Activated CD4-positive, alpha-beta T cell treated with anti-CD3 and anti-CD28 coated beads for 48 hours (primary cell): ENCODE measurements at regions not wholly inside any gene's neighbourhood (a gene's known extent, or its start where the extent isn't known, plus 50 kb on each side); places are given as distances from the start of the nearest gene placed in this dataset.

Experiments used
- DNase-seq: peaks from one replicate; pipeline ENCODE4 v3.0.0-alpha.2; 2020

DNA sequence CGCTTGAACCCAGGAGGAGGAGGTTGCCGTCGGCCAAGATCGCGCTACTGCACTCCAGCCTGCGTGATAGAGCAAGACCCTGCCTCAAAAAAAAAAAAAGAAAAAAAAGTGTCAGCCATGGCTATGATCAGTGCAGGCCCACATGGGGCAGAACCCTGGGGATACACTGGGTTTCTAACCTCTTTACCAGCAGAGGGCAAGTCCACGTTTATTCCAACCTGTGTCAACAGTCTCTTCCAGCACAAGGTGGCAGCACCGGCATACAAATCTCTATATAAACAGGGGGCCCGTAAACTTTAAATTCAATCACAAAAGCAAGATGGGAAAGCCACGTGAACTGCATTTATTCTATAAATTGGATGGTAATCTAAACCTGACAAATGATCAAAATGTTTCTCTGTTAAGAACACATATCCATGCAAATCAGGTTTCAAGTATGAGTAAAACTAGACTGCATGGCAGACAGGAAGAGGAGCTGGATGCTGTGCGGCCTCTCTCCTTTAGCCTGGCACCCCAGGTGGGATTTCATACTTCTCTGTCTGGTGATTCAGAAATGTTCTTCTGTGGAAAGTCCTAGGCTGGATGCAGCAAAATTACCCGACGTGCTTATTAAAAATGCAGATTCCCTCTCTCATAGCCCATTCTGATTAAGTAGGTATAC lies 60.0 kb upstream of the STEAP1B start:
- peak; percentile 74 for DNase-seq

DNA sequence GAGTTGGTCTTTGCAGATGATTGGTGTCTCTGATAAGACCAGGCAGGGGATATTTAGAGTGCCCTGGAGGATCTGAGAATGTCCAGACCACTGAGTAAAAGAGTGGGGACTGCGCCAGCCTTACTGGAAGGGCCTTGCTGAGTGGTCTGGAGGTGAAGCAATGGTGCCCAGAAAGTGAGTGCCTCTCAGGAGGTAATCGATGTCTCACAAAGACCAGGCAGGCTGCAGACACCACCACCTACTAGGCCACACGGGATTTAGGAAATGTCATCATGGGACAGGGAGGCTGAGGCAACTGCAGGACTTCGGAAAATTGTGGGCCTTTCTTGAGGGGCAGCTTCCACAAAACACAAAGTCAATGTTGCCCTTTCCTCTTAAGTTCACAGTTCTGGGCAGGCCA lies 57.2 kb upstream of the STEAP1B start:
- DNase-seq, result no peak

DNA sequence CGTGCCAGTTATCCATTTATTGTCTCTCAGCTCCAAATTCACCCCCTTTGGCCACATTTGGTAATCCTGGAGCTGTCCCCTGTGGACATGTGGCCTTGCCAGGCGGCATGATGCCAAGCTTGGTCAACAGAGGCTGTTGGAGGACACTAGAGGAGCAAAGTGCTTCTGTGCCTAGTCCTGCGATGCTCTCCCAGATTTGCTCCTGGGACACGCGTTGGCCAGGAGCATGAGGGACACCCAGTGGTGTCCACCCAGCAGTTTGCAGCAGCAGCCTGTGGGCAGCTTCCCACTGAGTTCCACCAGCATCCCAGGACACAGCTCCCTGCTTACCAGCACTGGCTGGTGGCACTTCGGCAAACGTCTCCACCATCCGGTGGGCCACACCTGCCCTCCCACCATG lies 55.5 kb upstream of the STEAP1B start:
- DNase-seq, result no peak

DNA sequence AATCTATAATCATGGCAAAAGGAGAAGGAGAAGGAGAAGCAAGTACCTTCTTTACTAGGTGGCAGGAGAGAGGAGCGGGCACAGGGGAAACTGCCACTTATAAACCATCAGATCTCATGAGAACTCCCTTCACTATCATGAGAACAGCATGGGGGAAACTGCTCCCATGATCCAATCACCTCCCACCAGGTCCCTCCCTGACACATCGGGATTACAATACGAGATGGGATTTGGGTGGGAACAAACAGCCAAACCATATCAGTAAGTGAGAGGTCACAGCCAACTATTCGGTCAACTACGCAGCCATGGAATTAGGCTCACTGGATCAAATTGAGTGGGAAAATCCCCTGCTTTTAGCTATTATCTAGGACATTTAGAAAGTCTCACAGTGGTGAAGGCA lies 54.2 kb upstream of the STEAP1B start:
- no peak for DNase-seq

DNA sequence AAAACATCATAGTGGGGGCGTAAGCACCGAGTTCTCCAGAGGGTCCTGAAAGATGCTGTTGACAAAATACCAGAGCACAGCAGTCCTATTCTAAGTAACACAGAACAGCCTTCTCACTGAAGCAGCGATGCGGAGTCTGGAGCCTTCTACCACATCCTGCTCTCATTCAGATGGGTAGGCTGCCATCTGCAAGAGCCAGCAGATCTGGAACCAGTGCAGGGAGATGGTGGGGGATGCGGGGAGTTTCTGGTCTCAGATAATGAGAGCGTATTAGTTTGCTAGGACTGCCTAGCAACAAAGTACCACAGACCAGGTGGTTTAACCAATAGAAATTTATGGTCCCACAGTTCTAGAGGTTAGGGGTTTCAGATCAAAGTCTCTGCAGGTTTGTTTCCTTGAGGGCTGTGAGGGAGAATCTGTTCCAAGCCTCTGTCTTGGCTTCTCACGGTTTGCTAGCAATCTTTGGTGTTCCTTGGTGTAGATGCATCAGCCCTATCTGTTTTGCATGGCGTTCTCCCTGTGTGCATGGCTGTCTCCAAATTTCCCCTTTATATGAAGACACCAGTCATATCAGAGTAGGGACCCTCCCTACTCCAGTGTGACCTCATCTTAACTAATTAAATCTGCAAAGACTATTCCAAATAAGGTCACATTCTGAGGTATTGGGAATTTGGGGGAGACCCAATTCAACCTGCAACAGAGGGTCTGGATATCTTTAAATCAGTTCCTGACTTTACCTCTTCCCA lies 52.0 kb upstream of the STEAP1B start:
- no peak for DNase-seq

DNA sequence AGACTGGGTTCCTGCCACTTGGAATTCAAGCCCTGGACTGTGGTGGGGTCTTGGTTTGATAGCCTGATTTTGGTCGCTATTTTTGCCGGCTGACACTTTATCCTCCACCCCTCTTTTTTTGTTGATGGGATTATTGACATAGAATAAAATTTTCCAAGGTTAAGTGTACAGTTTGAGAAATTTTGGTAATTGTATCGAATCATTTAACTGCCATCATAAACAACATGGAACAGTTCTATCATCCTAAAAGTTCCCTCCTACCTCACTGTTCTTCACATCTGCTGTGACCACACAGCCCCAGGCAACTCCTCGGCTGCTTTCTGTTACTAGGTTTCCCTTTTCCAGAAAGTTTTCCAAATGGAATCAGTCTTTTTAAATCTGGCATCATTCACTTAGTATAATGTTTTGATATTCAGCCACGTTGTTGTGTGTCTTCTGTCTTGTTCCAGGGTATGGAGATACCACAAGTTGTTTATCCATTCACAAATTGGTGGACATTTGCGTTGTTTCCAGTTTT lies 50.6 kb upstream of the STEAP1B start:
- DNase-seq, result no peak

DNA sequence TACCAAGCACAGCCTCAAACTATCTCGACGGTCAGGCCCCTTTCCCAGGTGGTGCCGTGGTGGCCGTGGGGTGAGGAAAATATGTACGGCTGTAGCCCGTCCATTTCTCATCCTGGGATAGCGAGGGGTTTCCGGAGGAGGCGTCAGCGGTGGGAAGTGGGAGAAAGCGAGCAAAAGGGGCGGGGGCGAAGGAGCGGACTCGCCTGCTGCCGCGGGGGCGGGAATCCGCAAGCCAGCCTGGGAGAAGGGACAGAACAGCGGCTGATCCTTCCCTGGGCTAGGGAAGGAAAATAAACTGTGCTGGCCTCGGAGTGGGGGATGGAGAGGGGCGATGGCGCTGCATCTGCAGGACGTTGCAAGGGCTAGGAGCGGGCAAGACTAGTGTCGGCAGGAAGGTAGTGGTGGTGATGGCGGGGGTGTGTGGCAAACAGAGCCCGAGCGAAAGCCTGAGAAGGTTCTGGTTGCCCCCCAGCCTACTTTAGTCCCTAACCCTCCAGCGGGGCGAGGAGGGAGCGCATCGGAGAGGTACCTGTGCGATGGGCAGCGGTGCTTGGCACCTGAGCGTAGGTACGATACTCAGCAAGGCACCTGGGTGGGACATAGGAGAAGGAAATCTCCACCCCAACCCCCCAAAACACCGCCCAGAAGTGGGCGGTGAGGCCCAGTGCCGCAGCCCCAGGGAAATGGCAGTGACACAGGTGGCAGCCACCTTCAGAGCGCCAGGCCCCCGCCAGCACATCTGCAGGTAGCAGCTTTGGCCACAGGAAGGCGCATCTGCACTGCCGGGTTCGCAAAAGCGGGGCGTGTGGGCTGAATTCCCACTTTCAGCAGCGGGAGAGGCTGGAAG lies 49.9 kb upstream of the STEAP1B start:
- DNase-seq, result peak; percentile 51
